Fibroblast of lung (primary cell): ENCODE measurements at regions not wholly inside any gene's neighbourhood (a gene's known extent, or its start where the extent isn't known, plus 50 kb on each side); places are given as distances from the start of the nearest gene placed in this dataset.
"Not testable (repeated sequence)": the region's sequence is repeated elsewhere in the genome, so short reads cannot be mapped to it uniquely, and the experiment has no call there.

Experiments
- DNase-seq, 2 donors: peaks; one replicate each; pipeline versions ENCODE4 v3.0.0 to v3.0.0-alpha.2; 2010; ENCODE audit warnings: low read depth in 2 of 2
- H2AFZ ChIP-seq: 2 replicates; pipeline ENCODE4 v1.5.1; 2012; ENCODE audit warnings: low read length, control low read depth, inconsistent platforms
- H3K27ac ChIP-seq: 2 replicates; pipeline ENCODE4 v1.5.1; 2011; ENCODE audit warnings: low read length, control low read depth; ENCODE audit not compliant: insufficient read depth
- H3K27me3 ChIP-seq: 2 replicates; pipeline ENCODE4 v1.5.1; 2011; ENCODE audit warnings: mild to moderate bottlenecking, low read length; ENCODE audit not compliant: control insufficient read depth, insufficient read depth
- H3K36me3 ChIP-seq: 2 replicates; pipeline ENCODE4 v1.5.1; 2011; ENCODE audit warnings: low read length; ENCODE audit not compliant: control insufficient read depth, insufficient read depth
- H3K4me1 ChIP-seq: 2 replicates; pipeline ENCODE4 v1.5.1; 2011; ENCODE audit warnings: low read length; ENCODE audit not compliant: control insufficient read depth, insufficient read depth; ENCODE audit errors: extremely low read depth
- H3K4me2 ChIP-seq: 2 replicates; pipeline ENCODE4 v1.5.1; 2011; ENCODE audit warnings: low read length, control low read depth; ENCODE audit not compliant: insufficient read depth; ENCODE audit errors: extremely low read depth
- H3K4me3 ChIP-seq, 4 experiments: fragments of 200-600 bp in 1 of 4; sonication (generic) in 1 of 4; replicated peaks in 1 of 4; 2 replicates each; pipeline ENCODE4 v1.5.1; 2011 to 2016; ENCODE audit warnings: low read length in 4 of 4, low read depth in 3 of 4, mild to moderate bottlenecking in 3 of 4, control low read depth in 2 of 4, inconsistent platforms in 1 of 4, mixed read lengths in 1 of 4; ENCODE audit not compliant: insufficient read depth in 1 of 4; ENCODE audit errors: control extremely low read depth in 1 of 4
- H3K79me2 ChIP-seq: 2 replicates; pipeline ENCODE4 v1.5.1; 2012; ENCODE audit warnings: mild to moderate bottlenecking, low read length, inconsistent platforms; ENCODE audit not compliant: control insufficient read depth, insufficient read depth
- H3K9ac ChIP-seq: 2 replicates; pipeline ENCODE4 v1.5.1; 2011; ENCODE audit warnings: mild to moderate bottlenecking, low read length, control low read depth; ENCODE audit not compliant: insufficient read depth
- H3K9me3 ChIP-seq: 2 replicates; pipeline ENCODE4 v1.5.1; 2012; ENCODE audit warnings: low read depth, low read length; ENCODE audit not compliant: control insufficient read depth, insufficient read depth
- H4K20me1 ChIP-seq: 2 replicates; pipeline ENCODE4 v1.5.1; 2011; ENCODE audit warnings: low read length; ENCODE audit not compliant: control insufficient read depth, insufficient read depth; ENCODE audit errors: extremely low read depth
- CTCF ChIP-seq, 2 donors: IDR thresholded peaks in 1 of 2; conservative IDR thresholded peaks in 1 of 2; 1 replicate in 1 of 2; 2 replicates in 1 of 2; pipeline ENCODE4 v1.5.1; 2011 to 2012; ENCODE audit warnings: low read length in 2 of 2, control low read depth in 1 of 2, inconsistent platforms in 1 of 2, low read depth in 1 of 2, mild to moderate bottlenecking in 1 of 2
- EZH2 ChIP-seq: IDR thresholded peaks from 2 replicates; pipeline ENCODE4 v1.5.1; 2012; ENCODE audit warnings: low read length, control low read depth, mild to moderate bottlenecking; ENCODE audit errors: missing control alignments

- Histone ChIP-seq H3K4me3 (no peak overlapping the region), H4K20me1 (no peaks in the 10 kb centered on the region), H3K79me2 (no peaks in the 10 kb centered on the region), H3K27me3 (no peaks in the 10 kb centered on the region), H3K4me2 (no peak overlapping the region), H3K9me3 (no peaks in the 10 kb centered on the region), H3K4me1 (no peaks in the 10 kb centered on the region), H2AFZ (no peak overlapping the region), H3K27ac (no peak overlapping the region), H3K9ac (no peak overlapping the region), H3K36me3 (no peaks in the 10 kb centered on the region)
- TF ChIP-seq CTCF (conservative IDR thresholded peaks at IDR 0.05 in 1 of 2, IDR thresholded peaks at IDR 0.05 in 1 of 2; ENCODE audit: low read depth in 1 of 2, low read length in 2 of 2) (no peak), EZH2 (no peak)
- DNase-seq = no peak
Observed at GRCh38 chr2:4107179-4107578, 403.8 kb downstream of the DCDC2C start.

- no peaks in the 10 kb centered on the region for H3K79me2 ChIP-seq
- H3K4me3 ChIP-seq = no peak overlapping the region
- no peak overlapping the region for H2AFZ ChIP-seq
- TF ChIP-seq EZH2 (no peak), CTCF (conservative IDR thresholded peaks at IDR 0.05 in 1 of 2, IDR thresholded peaks at IDR 0.05 in 1 of 2; ENCODE audit: low read depth in 1 of 2, low read length in 2 of 2) (no peak)
- no peaks in the 10 kb centered on the region for H3K4me1 ChIP-seq
- H3K27ac ChIP-seq = no peak overlapping the region
- H3K9me3 ChIP-seq = no peaks in the 10 kb centered on the region
- no peaks in the 10 kb centered on the region for H4K20me1 ChIP-seq
- H3K27me3 ChIP-seq = no peaks in the 10 kb centered on the region
- no peak for DNase-seq
- no peak overlapping the region for H3K4me2 ChIP-seq
- H3K9ac ChIP-seq = no peak overlapping the region
- no peaks in the 10 kb centered on the region for H3K36me3 ChIP-seq
Observed at GRCh38 chr2:4110273-4110672, 406.9 kb downstream of the DCDC2C start.

GRCh38 chr2:4115435-4115834 lies 412.1 kb downstream of the DCDC2C start:
- H4K20me1 ChIP-seq = not testable (repeated sequence)

More at GRCh38 chr2:4115435-4115834, 412.1 kb downstream of the DCDC2C start:
- H3K4me3 ChIP-seq, H3K27ac ChIP-seq, H2AFZ ChIP-seq, H3K36me3 ChIP-seq, DNase-seq, H3K9me3 ChIP-seq, H3K4me1 ChIP-seq, H3K79me2 ChIP-seq, H3K9ac ChIP-seq, H3K27me3 ChIP-seq, H3K4me2 ChIP-seq: not testable (repeated sequence)
